GM18507 (cell line): ENCODE measurements at regions not wholly inside any gene's neighbourhood (a gene's known extent, or its start where the extent isn't known, plus 50 kb on each side); places are given as distances from the start of the nearest gene placed in this dataset.
"Not testable (repeated sequence)": the region's sequence is repeated elsewhere in the genome, so short reads cannot be mapped to it uniquely, and the experiment has no call there.

Experiments
- DNase-seq: peaks from one replicate; pipeline ENCODE4 v3.0.0; 2011; ENCODE audit warnings: low read depth; ENCODE audit not compliant: insufficient read length; ENCODE audit errors: extremely low spot score
- FAIRE-seq: peaks from 2 replicates; lab custom pipeline; 2011; peaks lifted over from hg19 to GRCh38; lab: Jason Lieb, UNC

DNA sequence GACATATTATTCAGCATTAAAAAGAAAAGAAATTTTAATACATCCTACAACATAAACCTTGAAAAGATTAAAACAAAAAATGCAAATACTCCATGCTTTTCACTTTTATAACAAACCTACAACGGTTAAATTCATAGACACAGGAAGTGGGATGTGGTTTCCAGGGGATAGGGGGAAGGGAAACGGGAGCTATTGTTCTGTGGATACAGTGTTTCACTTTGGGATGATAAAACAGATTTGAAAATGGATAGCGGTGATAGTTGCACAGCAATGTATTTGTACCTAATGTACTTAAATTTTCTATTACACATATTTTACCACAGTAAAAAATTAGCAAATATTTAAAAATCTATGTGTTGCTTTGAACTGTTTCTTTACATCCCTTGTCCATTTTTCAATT, 368.0 kb downstream of the CDY2B start:
- DNase-seq, FAIRE-seq: not testable (repeated sequence)

DNA sequence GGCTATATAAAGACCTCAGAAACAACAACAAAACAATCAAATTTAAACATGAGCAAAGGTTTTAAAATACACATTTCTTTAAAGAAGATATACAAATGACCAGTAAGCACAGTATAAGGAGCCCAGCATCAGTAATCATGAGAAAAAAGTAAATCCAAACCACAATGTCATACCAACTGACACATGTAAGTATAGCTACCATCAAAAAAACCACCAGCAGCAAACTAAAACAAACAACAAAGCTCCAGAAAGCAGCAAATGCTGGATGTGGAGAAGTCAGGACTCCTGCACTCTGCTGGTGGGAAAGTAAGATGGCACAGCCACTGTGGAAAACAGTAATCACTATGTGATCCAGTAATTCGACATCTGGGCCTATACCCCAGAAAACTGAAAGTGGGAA, 368.5 kb downstream of the CDY2B start:
- not testable (repeated sequence) for FAIRE-seq, DNase-seq

DNA sequence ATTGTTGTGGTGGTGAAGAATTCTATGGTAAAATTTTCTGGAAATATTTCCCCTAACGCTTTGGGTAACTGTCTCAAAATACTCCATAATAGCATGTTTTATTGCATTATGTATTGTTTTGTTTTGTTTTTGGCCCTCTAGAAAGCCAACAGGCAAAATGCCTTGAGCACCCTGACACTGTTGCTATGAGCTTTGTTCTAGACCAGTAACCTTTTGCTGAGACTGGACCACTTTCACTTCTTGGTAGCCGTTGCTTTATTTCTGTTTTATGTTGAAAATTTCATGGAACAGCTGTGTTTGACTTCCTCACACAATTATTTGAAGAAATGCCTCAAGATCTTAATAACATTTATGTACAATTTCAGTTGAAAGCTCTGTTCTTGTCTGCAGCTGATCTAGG, 374.2 kb downstream of the CDY2B start:
- DNase-seq, FAIRE-seq: not testable (repeated sequence)

DNA sequence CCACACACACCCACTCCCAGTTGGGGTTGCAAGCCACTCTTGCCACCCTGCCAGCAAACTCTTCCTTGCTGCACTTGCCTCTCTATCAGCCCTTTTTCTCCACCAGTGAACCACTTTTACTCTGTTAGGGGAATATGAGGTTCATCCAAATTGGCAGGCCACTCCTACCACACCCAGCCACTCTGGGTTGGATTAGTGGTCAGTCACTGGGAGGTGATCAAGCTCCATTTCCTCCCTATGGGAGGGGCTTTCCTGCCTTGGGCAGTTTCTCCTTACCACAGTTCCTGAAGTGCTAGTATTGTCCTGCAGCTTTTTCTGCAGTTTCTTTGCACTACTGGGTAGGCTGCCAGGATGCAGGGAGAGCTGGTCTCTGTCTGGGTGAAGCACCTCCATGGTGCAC, 395.3 kb downstream of the CDY2B start:
- DNase-seq, FAIRE-seq: not testable (repeated sequence)

DNA sequence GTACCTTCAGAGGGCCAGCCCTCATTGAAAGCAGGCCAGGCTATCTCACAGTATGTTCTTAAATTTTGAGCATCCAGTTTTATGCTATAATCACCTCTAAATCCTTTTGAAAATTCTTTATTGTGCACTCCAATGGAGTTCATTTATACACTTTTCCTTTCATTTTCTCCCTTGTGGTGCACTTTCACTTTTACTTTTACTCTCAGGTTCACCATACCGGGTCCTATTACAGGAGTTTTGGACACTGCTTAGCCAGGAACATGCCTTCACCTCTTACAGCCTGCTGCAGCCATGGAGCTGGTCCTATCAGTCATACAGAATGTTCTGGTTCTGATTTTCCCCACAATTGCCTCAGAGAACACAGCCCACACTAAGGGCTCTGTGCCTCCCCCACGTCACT, 395.9 kb downstream of the CDY2B start:
- peak; percentile 58 for FAIRE-seq
- DNase-seq, result not testable (repeated sequence)

DNA sequence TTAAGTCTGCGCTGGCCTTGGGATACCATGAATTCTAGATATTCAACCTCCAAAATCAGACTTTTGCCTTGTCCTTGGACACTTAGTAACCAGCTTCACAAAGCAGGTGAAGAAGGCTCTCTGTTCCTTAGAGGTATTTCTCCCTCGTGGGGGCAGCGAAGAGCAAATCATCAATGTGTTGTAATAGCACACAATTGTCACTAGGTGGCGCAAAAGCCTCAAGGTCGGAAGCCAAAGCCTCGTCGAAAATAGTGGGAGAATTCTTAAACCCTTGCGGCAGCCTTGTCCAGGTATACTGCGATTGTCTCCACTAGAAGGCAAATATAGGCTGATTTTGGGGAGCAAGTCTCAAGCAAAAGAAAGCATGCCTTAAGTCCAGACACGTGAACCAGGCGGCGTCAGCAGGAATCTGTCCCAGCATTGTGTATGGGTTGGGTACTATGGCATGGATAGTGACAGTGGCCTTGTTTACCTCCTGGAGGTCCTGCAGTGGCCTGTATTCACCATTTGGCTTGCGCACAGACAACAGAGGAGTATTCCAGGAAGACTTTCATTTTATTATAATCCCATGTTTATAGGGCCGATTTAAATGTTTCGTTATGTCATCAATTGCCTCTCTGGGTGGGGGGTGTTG, 398.5 kb downstream of the CDY2B start:
- not testable (repeated sequence) for DNase-seq, FAIRE-seq

DNA sequence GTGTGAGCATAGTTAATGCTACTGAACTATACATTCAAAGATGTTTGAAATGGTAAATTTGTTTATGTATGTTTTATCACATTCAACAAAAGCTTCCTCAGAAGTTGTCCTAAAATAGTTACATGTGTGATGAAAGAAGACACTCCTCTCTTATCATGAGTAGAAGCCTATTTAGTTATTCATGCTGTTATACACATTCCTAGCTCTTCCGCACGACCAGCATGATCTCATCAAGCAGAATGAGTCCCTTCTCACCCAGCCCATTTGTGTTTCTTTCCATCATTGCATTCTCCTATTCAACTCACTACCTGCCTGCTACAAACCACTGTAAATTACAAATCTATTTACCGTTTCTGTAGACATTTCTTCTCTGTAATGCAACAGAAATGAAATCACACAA, 408.0 kb downstream of the CDY2B start:
- not testable (repeated sequence) for FAIRE-seq, DNase-seq

DNA sequence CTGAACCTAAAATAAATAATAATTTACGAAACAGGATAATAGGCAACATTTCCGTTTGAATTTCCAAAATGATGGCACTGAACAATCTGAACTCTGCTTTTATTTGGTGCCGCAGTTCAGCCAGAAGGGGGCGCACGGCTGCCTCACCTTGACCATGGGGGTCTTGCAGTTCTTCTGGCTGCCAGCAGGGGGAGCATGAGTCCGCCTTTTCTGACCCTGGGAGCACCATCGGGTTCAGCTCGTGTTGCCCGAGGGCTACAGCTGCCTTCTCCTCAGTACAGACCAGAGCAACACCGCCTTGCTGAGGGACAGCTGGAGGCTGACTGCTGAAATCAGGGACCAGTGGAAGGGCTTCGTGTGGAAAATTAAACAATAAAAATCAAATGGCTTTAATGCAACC, 420.3 kb downstream of the CDY2B start:
- peak; percentile 97 for FAIRE-seq
- DNase-seq, result not testable (repeated sequence)

DNA sequence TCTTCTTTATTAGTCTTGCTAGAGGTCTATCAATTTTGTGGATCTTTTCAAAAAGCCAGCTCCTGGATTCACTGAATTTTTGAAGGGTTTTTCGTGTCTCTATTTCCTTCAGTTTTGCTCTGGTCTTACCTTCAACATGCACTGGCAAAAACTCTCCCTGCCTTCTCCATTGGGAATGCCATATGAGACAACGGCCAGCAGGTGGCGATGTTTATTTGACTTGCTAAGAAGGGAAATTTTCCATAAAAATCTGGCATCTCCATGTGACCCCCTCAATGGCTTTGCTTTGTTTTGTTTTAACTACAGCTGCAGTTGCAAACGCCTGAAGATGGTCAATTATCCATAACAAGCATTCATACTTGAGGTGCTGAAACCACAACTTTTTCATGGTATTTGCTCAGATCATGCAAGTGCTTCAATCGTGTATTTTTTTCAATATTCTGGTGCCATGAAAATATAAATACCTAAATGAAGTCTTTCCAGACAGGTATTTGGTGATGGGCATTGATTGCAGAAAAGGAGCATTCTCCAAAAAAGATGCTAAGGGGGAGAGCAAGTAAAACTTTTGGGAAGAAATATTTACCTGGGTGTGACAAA, 449.4 kb downstream of the CDY2B start:
- FAIRE-seq, result peak; percentile 75

DNA sequence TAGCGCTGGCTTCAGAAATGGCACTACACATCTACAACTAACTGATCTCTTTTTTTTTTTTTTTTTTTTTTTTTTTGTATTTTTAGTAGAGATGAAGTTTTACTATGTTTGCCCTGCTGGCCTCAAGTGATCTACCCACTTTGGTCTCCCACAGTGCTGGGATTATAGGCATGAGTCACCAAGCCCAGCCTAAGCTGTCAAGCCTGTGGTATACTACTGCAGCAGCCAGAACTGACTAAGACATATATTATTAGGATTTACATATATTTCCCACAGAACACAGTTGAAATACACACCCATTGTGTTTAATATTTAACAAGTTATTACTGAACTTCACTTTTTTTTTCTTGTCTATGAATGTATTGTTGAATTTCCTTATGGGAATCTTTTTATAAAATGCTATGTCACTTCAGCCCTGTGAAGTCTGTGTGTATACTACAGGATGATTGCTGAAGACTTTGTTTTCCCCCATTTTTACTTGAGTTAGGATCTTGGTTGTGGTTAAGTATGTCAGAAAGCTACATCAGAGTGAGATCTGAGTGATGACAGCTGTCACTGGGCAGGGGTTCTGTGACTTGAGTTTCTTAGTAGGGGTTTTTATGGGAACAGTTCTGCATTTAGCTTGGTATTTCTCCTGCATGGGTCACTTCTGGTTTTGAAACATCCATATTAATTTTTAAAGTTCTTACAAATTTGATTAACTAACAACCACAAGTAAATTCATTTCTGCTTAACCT, 481.5 kb downstream of the CDY2B start:
- no peak for FAIRE-seq
- DNase-seq, result no peak

More for the DNA sequence above, 449.4 kb downstream of the CDY2B start:
- DNase-seq, result no peak

DNA sequence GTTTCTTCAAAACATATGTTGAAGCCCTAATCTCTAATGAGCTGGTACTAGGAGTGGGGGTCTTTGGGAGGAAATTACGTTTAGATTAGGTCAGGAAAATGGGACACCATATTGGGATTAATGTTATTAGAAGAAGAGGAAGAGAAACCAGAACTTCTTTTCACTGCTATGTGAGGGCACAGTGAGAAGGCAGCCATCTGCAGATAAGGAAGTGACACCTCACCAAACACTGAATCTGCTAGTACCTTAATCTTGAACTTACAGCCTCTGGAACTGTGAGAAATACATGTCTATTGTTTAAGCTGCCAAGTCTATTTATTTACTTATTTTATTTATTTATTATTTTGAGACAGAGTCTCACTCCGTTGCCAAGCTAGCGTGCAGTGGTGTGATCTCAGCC, 482.4 kb downstream of the CDY2B start:
- no peak for DNase-seq

DNA sequence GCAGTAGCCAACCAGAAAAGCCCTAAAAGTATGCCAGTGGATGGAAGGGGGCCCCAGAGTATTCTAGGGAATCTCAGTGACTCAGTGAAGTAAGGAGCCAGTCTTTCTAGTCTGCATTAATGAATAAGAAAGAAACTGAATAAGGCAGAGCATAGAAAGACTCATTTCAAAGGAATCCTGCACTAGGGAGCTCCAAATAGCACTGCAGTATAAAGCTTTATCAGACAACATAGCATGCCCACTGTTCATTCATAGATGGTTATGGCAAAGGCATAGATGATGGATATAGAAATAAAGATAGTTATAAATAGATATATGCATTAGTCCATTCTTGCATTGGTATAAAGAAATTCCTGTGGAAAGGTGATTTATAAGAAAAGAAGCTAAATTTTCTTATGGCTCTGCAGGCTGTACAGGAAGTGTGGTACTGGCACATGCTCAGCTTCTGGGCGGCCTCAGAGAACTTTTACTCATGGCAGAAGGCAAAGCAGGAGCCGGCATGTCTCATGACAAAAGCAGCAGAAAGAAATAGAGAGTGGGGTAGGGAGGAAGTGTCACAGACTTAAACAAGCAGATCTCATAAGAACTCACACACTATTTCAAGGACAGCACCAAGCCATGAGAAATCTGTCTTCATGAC, 498.5 kb downstream of the CDY2B start:
- DNase-seq (no peak), FAIRE-seq (no peak)

More for the DNA sequence above, 482.4 kb downstream of the CDY2B start:
- FAIRE-seq, result no peak

DNA sequence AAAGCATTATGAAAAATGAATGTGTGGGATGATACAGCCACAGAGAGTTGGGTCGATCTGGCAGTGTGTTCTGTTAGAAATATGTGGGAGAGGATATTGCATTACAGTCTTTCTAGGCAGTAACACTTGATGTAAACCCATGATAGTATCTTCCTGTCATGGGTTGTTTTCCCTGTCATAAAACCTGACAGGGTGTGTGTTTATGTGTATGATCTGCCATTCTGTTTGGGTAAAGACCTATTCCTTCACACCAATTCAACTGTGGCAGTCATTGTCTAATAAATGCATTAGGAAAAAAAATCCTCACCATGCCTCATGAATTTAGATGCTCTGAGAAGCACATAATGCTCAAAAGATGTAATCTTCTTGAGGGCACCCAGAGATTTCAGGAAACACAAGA, 501.7 kb downstream of the CDY2B start:
- FAIRE-seq (no peak), DNase-seq (no peak)

DNA sequence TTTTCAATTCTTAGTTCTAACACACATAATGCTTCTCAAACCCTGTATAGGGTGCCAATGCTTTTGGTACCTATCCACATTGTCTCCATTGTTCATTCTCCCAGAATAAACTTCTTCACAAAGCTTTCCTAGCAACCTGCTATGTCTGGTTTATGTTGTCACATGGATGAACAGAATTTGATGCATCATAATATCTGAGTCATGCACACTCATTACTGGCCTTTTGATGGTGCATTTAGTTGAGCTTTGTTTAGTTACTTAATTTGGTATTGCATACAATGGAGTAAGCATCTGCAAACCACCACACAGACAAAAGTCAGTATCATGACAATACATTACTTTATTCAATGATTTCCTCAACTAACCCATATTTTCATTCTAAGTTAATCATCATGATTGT, 511.6 kb downstream of the CDY2B start:
- no peak for DNase-seq
- FAIRE-seq, result no peak

DNA sequence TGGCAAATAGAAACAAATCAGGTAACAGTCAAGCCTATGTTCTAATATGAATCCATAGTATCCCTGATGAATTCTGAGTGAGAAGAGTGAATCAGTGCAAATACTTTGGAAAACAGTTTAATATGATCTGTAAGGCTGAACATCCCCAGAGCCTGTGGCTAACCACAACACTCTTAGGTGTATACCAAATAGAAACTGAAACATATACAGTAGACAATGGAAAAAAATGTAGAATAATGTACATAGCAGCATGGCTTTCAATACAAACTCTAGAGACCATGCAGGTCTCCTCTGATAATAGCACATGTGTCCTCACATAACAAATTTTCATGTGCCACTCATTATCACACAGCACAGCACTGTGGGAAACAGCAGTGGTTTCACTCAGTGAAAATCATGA, 513.6 kb downstream of the CDY2B start:
- FAIRE-seq (no peak), DNase-seq (no peak)

DNA sequence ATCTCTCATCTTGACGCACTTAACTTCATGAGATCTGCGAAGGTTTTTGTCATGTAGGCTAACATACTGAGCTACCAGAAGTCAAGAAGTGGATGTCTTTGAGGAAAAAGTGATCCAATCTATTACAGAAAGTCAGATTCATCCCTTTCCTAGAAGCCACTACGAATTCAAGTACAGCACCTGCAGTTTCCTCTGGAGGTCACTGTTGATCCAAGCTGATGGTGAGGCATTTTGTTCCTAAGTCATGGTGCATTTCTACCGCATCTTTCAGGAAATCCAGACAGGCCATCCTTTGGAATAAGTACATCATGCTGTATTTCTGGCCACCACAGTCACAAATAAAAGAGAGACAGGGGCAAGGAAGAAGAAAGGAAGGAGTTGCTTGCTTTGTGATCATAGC, 541.0 kb downstream of the CDY2B start:
- DNase-seq (no peak), FAIRE-seq (no peak)

DNA sequence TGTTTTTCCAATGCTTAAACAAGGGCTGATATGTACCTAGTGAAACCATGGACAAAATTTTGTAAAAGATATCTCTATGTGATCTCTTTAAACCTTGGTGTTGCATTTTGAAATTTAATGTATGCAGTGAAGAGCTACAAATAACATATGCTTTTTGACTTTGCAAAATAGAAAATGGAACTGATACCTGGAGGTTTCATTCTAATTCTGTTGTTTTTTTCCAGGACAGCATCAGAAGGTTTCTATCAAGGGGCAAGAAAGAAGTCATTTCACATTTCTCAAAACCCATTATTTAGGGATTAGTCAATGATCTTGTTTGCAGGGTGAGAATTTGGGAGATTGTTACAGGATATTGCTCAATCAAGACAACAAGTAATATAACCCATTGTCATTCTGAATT, 549.3 kb downstream of the CDY2B start:
- FAIRE-seq, result no peak
- no peak for DNase-seq

DNA sequence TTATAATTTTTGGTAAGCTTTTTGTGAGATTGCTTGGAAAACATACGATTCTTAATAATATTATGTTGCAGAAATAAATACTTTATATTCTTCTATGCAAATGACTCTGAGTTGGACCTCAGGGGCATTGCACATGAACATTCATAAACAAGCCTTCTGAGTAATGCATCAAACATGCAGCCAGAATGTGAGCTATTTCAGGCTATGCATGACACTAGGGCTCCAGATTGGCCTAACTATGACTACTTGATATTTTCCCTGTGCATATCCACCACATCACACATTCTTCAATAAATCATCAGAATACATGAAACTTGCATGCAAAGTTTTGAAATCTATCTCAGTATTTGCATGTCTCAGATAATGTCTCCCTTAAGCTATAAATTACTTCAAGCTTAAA, 560.1 kb downstream of the CDY2B start:
- DNase-seq (no peak), FAIRE-seq (no peak)

DNA sequence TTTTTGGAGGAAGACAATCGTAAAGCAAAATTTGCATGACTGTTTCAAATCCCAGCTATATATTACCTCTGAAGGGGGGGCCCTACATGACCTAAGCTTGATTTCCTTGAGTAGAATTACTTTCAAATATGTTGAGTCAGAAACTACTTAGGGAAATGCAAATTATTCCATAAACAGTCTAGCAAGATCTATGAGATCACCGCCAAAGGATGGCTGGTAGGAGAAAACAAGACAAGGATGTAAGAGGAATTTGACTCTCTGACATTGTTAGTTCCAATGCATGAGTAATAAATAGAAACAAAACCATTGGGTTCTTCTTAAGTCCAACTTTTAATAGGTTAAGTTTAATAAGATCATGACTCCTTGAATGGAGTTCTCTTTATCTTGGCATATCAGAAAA, 561.4 kb downstream of the CDY2B start:
- FAIRE-seq, result no peak
- DNase-seq, result no peak

DNA sequence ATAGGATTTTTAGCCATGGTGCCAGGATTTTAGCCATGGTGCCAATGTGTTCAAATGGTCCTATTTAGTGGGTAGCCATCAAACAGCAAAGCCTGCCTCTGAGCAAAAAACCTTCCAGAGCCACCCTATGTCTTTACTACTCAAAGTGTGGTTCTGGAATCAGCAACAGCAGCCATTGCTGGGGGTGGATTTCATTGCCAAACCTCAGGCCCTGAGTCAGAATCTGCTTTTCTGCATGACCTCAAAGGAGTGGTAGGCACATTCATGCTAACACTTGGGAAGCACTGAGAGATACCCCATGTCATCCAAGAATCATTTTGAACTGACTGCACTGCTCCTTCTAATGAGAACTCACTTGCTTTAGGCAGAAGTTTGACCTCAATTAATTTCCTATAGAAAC, 603.0 kb downstream of the CDY2B start:
- DNase-seq (no peak), FAIRE-seq (no peak)
